Suprapubic skin (tissue), 4 donors: ENCODE measurements at regions not wholly inside any gene's neighbourhood (a gene's known extent, or its start where the extent isn't known, plus 50 kb on each side); places are given as distances from the start of the nearest gene placed in this dataset.
"Not testable (repeated sequence)": the region's sequence is repeated elsewhere in the genome, so short reads cannot be mapped to it uniquely, and the experiment has no call there.

Experiments
- DNase-seq, 2 donors: peaks; one replicate each; pipeline ENCODE4 v3.0.0-alpha.2; 2019; ENCODE audit warnings: low spot score in 2 of 2
- H3K27ac ChIP-seq: fragments of 200-600 bp; sonication (generic); one replicate; pipeline ENCODE4 v1.5.1; 2019
- H3K27me3 ChIP-seq: fragments of 200-600 bp; sonication (generic); one replicate; pipeline ENCODE4 v1.5.1; 2019
- H3K36me3 ChIP-seq: fragments of 200-600 bp; sonication (generic); one replicate; pipeline ENCODE4 v1.5.1; 2019
- H3K4me1 ChIP-seq: fragments of 200-600 bp; sonication (generic); one replicate; pipeline ENCODE4 v1.5.1; 2019
- H3K4me3 ChIP-seq: fragments of 200-600 bp; sonication (generic); one replicate; pipeline ENCODE4 v1.5.1; 2019; ENCODE audit warnings: mild to moderate bottlenecking
- H3K9me3 ChIP-seq: fragments of 200-600 bp; sonication (generic); one replicate; pipeline ENCODE4 v1.5.1; 2019
- CTCF ChIP-seq, 2 donors: fragments of 200-600 bp in 1 of 2; fragments of 450-650 bp in 1 of 2; sonication (generic) in 1 of 2; IDR thresholded peaks; one replicate each; pipeline ENCODE4 v1.5.1; 2016 to 2019; ENCODE audit warnings: antibody characterized with exemption in 2 of 2, mild to moderate bottlenecking in 1 of 2, moderate library complexity in 1 of 2
- EP300 ChIP-seq: sonication (generic); formaldehyde crosslinking; IDR thresholded peaks from one replicate; pipeline ENCODE4 v1.6.1; 2017; ENCODE audit warnings: antibody characterized with exemption
- POLR2A ChIP-seq, 2 donors: fragments of 450-650 bp; IDR thresholded peaks; one replicate each; pipeline ENCODE4 v1.6.1; 2017; ENCODE audit warnings: antibody characterized with exemption in 2 of 2, mild to moderate bottlenecking in 2 of 2, moderate library complexity in 2 of 2
- POLR2AphosphoS5 ChIP-seq, 3 donors: sonication (generic); formaldehyde crosslinking; IDR thresholded peaks; one replicate each; pipeline ENCODE4 v1.6.1; 2017; ENCODE audit warnings: antibody characterized with exemption in 3 of 3
- whole genome bisulfite sequencing: methylation state at CpG from one replicate; pipeline ENCODE4 v1.1.5; 2018; 5-methylcytosine and 5-hydroxymethylcytosine counted together

- DNase-seq, result no peak
- Histone ChIP-seq H3K9me3 (no peaks in the 10 kb centered on the region), H3K4me1 (no peaks in the 10 kb centered on the region), H3K4me3 (no peak overlapping the region), H3K27me3 (no peaks in the 10 kb centered on the region), H3K36me3 (no peaks in the 10 kb centered on the region), H3K27ac (no peak overlapping the region)
- 65% methylated on average over 2 of the region's 2 CpGs for WGBS
- no peak for TF ChIP-seq POLR2A (IDR thresholded peaks at IDR 0.05)
- no peak for TF ChIP-seq POLR2AphosphoS5 (IDR thresholded peaks at IDR 0.05)
Observed at GRCh38 chr16:5922686-5923085, 825.1 kb upstream of the EEF2KMT start.

- WGBS, result 59% methylated on average over 4 of the region's 4 CpGs
- TF ChIP-seq POLR2A (IDR thresholded peaks at IDR 0.05) (no peak), CTCF (IDR thresholded peaks at IDR 0.05) (no peak), POLR2AphosphoS5 (IDR thresholded peaks at IDR 0.05) (no peak), EP300 (no peak)
- Histone ChIP-seq H3K36me3 (no peaks in the 10 kb centered on the region), H3K27ac (no peak overlapping the region), H3K27me3 (no peaks in the 10 kb centered on the region), H3K4me3 (no peak overlapping the region), H3K4me1 (no peaks in the 10 kb centered on the region), H3K9me3 (no peaks in the 10 kb centered on the region)
- DNase-seq, result no peak
Observed at GRCh38 chr16:5918567-5919130, 821.1 kb upstream of the EEF2KMT start.

GRCh38 chr16:5917436-5918195, 820.0 kb upstream of the EEF2KMT start:
- TF ChIP-seq EP300, result no peak
- no peak for TF ChIP-seq POLR2A (IDR thresholded peaks at IDR 0.05)
- no peak overlapping the region for H3K27ac ChIP-seq
- no peak overlapping the region for H3K4me3 ChIP-seq
- H3K9me3 ChIP-seq, result no peaks in the 10 kb centered on the region
- no peaks in the 10 kb centered on the region for H3K27me3 ChIP-seq
- no peaks in the 10 kb centered on the region for H3K4me1 ChIP-seq
- DNase-seq, result no peak
- no peaks in the 10 kb centered on the region for H3K36me3 ChIP-seq
- WGBS, result 70% methylated on average over 14 of the region's 14 CpGs

GRCh38 chr16:5916711-5917191, 819.2 kb upstream of the EEF2KMT start:
- Histone ChIP-seq H3K4me1 (no peaks in the 10 kb centered on the region), H3K4me3 (no peak overlapping the region), H3K27me3 (no peaks in the 10 kb centered on the region), H3K36me3 (no peaks in the 10 kb centered on the region), H3K9me3 (no peaks in the 10 kb centered on the region), H3K27ac (no peak overlapping the region)
- WGBS, result 35% methylated on average over 7 of the region's 11 CpGs
- TF ChIP-seq POLR2AphosphoS5 (IDR thresholded peaks at IDR 0.05) (no peak), CTCF (IDR thresholded peaks at IDR 0.05) (no peak), EP300 (no peak), POLR2A (IDR thresholded peaks at IDR 0.05) (no peak)
- DNase-seq, result no peak

GRCh38 chr16:5911241-5911640, 813.6 kb upstream of the EEF2KMT start:
- 58% methylated on average over 10 of the region's 10 CpGs for WGBS
- Histone ChIP-seq H3K4me1 (no peaks in the 10 kb centered on the region), H3K36me3 (no peaks in the 10 kb centered on the region), H3K27ac (no peak overlapping the region), H3K4me3 (no peak overlapping the region), H3K9me3 (no peaks in the 10 kb centered on the region), H3K27me3 (no peaks in the 10 kb centered on the region)
- no peak for DNase-seq
- TF ChIP-seq POLR2AphosphoS5 (IDR thresholded peaks at IDR 0.05) (no peak), POLR2A (IDR thresholded peaks at IDR 0.05) (no peak), EP300 (no peak), CTCF (IDR thresholded peaks at IDR 0.05) (no peak)

GRCh38 chr16:5909556-5909955, 812.0 kb upstream of the EEF2KMT start:
- H3K27ac ChIP-seq, H3K27me3 ChIP-seq, H3K4me1 ChIP-seq, H3K36me3 ChIP-seq, H3K9me3 ChIP-seq, H3K4me3 ChIP-seq, DNase-seq: not testable (repeated sequence)
- 95% methylated on average over 8 of the region's 8 CpGs for WGBS
